Kidney (tissue), 13 donors: ENCODE measurements at regions not wholly inside any gene's neighbourhood (a gene's known extent, or its start where the extent isn't known, plus 50 kb on each side); places are given as distances from the start of the nearest gene placed in this dataset.

Experiments used
- DNase-seq, 5 donors: peaks; one replicate each; pipeline ENCODE4 v3.0.0-alpha.2; 2013 to 2020
- FAIRE-seq: peaks from 2 replicates; lab custom pipeline; 2012; peaks lifted over from hg19 to GRCh38; lab: Jason Lieb, UNC
- H3K27ac ChIP-seq, 2 donors: one replicate each; pipeline ENCODE4 v1.7.0; 2013; ENCODE audit warnings: low read depth in 2 of 2, low read length in 2 of 2, inconsistent platforms in 1 of 2
- H3K27me3 ChIP-seq: one replicate; pipeline ENCODE4 v1.7.1; 2013; ENCODE audit warnings: low read length, inconsistent platforms; ENCODE audit not compliant: control insufficient read depth, insufficient read depth
- H3K36me3 ChIP-seq, 3 donors: one replicate each; pipeline versions ENCODE4 v1.7.0 to v1.7.1; 2013; ENCODE audit warnings: low read length in 3 of 3, control low read depth in 1 of 3, inconsistent platforms in 1 of 3; ENCODE audit not compliant: insufficient read depth in 3 of 3, control insufficient read depth in 2 of 3
- H3K4me1 ChIP-seq, 3 donors: one replicate each; pipeline versions ENCODE4 v1.7.0 to v1.7.1; 2013; ENCODE audit warnings: low read length in 3 of 3, inconsistent platforms in 1 of 3, low read depth in 1 of 3; ENCODE audit not compliant: control insufficient read depth in 2 of 3, insufficient read depth in 2 of 3
- H3K4me3 ChIP-seq, 3 donors: one replicate each; pipeline versions ENCODE4 v1.7.0 to v1.8.1; 2013; ENCODE audit warnings: low read length in 3 of 3, control low read depth in 1 of 3, inconsistent platforms in 1 of 3
- H3K9ac ChIP-seq, 3 donors: one replicate each; pipeline versions ENCODE4 v1.7.0 to v1.7.1; 2013; ENCODE audit warnings: low read length in 3 of 3, control low read depth in 1 of 3, inconsistent platforms in 1 of 3
- H3K9me3 ChIP-seq, 3 donors: one replicate each; pipeline versions ENCODE4 v1.7.0 to v1.7.1; 2013; ENCODE audit warnings: low read length in 3 of 3, control low read depth in 1 of 3, inconsistent platforms in 1 of 3; ENCODE audit not compliant: control insufficient read depth in 2 of 3, insufficient read depth in 1 of 3
- CTCF ChIP-seq: IDR thresholded peaks from 3 replicates; pipeline ENCODE4 v1.5.1; 2012; ENCODE audit warnings: mild to moderate bottlenecking, moderate library complexity, borderline replicate concordance; ENCODE audit not compliant: insufficient read depth; ENCODE audit errors: extremely low read depth
- intact Hi-C: fragments of 100-400 bp; cut with DNase I; formaldehyde crosslinking; loops from one replicate; pipeline ENCODE4 v1.11.1; 2022
- donor health status: control.
- donor health status: control.
- donor health status: control.
- donor health status: control.
- donor health status: control.
- donor health status: DM: yes; HTN: yes; CAD: no.
- donor health status: Normal renal cell carcinoma (clear cell type).

GRCh38 chr6:14366872-14367271, 249.3 kb downstream of the CD83 start:
- Histone ChIP-seq H3K27ac (no peak overlapping the region), H3K9ac (no peak overlapping the region), H3K9me3 (no peaks in the 10 kb centered on the region), H3K4me3 (no peak overlapping the region), H3K27me3 (no peaks in the 10 kb centered on the region), H3K36me3 (no peaks in the 10 kb centered on the region), H3K4me1 (peaks cover 0 to 2% (median under 1%) of the 10 kb centered on the region in 3 donors)
- TF ChIP-seq CTCF = no peak
- intact Hi-C loops = no loop called here
- DNase-seq (no peak), FAIRE-seq (no peak)

GRCh38 chr6:14367296-14367695, 249.7 kb downstream of the CD83 start:
- Histone ChIP-seq H3K9ac (no peak overlapping the region), H3K36me3 (no peaks in the 10 kb centered on the region), H3K27me3 (no peaks in the 10 kb centered on the region), H3K4me3 (no peak overlapping the region), H3K9me3 (no peaks in the 10 kb centered on the region), H3K4me1 (peaks cover 0 to 3% (median 0%) of the 10 kb centered on the region in 3 donors), H3K27ac (no peak overlapping the region)
- FAIRE-seq = no peak
- DNase-seq = no peak
- intact Hi-C loops = no loop called here
- no peak for TF ChIP-seq CTCF

- no peak for FAIRE-seq
- intact Hi-C loops = no loop called here
- Histone ChIP-seq H3K9me3 (no peaks in the 10 kb centered on the region), H3K27me3 (no peaks in the 10 kb centered on the region), H3K4me3 (no peak overlapping the region), H3K4me1 (peaks cover 0 to 9% (median 6%) of the 10 kb centered on the region in 3 donors), H3K27ac (no peak overlapping the region), H3K9ac (no peak overlapping the region), H3K36me3 (no peaks in the 10 kb centered on the region)
- TF ChIP-seq CTCF = no peak
- DNase-seq = no peak
Measured at GRCh38 chr6:14369717-14370116, 252.1 kb downstream of the CD83 start.

- no peak for FAIRE-seq
Measured at GRCh38 chr6:14371530-14371929, 254.0 kb downstream of the CD83 start.

More at GRCh38 chr6:14371530-14371929, 254.0 kb downstream of the CD83 start:
- Histone ChIP-seq H3K27ac (no peak overlapping the region), H3K4me3 (no peak overlapping the region), H3K4me1 (peaks cover 0 to 9% (median 6%) of the 10 kb centered on the region in 3 donors), H3K27me3 (no peaks in the 10 kb centered on the region), H3K36me3 (no peaks in the 10 kb centered on the region), H3K9ac (no peak overlapping the region), H3K9me3 (no peaks in the 10 kb centered on the region)
- TF ChIP-seq CTCF = no peak
- no peak for DNase-seq
- intact Hi-C loops = no loop called here
